ENCODE measurements at regions not wholly inside any gene's neighbourhood (a gene's known extent, or its start where the extent isn't known, plus 50 kb on each side); places are given as distances from the start of the nearest gene placed in this dataset.

DNA sequence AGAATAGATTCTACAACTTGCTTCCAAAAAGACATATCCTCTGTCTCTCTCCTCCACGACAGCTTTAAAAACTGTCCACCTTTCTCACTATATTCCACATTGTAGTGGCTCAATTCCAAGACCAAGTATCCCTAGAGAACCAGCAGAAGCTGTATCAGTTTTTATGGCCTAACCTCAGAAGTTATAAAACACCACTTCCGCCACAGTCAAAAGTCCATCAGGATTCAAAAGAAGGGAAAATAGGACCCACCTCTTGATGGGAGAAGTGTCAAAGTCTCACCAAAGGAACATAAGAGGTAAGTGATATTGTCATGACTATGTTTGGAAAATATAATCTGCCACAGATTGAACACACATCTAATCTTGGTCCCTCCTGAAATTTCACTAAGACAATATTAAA, 299.2 kb upstream of the RGMB start:
- Histone ChIP-seq H3K36me3 (replicated peaks in 1 of 2; ENCODE audit: control extremely low read depth in 1 of 2, control insufficient read depth in 1 of 2, extremely low read depth in 1 of 2, insufficient read depth in 2 of 2, low read length in 1 of 2) (no peaks in the 10 kb centered on the region), H2AFZ (ENCODE audit: insufficient read depth, low read depth, low read length, poor library complexity, severe bottlenecking) (no peak overlapping the region), H3K27ac (ENCODE audit: low read length in 2 of 2) (no peak overlapping the region), H4K20me1 (ENCODE audit: control insufficient read depth, insufficient read depth, low read length, poor library complexity, severe bottlenecking) (no peaks in the 10 kb centered on the region), H3K4me3 (ENCODE audit: control extremely low read depth in 1 of 5, extremely low read depth in 1 of 5, insufficient read depth in 1 of 5, low read depth in 2 of 5, low read length in 4 of 5) (no peak overlapping the region), H3K4me1 (ENCODE audit: control insufficient read depth in 2 of 2, insufficient read depth in 2 of 2, low read length in 2 of 2) (no peaks in the 10 kb centered on the region), H3K79me2 (ENCODE audit: control insufficient read depth, insufficient read depth, low read length) (no peaks in the 10 kb centered on the region), H3K27me3 (replicated peaks in 1 of 4; ENCODE audit: control extremely low read depth in 1 of 4, control insufficient read depth in 3 of 4, insufficient read depth in 4 of 4, low read length in 3 of 4) (no peaks in the 10 kb centered on the region), H3K4me2 (replicated peaks; ENCODE audit: low read depth, low read length, poor library complexity, severe bottlenecking) (no peak overlapping the region), H3K9me3 (ENCODE audit: control extremely low read depth in 1 of 3, control insufficient read depth in 2 of 3, insufficient read depth in 1 of 3, low read length in 2 of 3) (no peaks in the 10 kb centered on the region), H3K9ac (ENCODE audit: low read length) (no peak overlapping the region)
- intact Hi-C loops (cut with micrococcal nuclease) = no loop called here
- Mint-ChIP-seq H3K27me3 (no peaks in the 10 kb centered on the region), H3K4me3 (no peak overlapping the region), H3K27ac (no peak overlapping the region), H3K4me1 (no peaks in the 10 kb centered on the region), H3K9me3 (ENCODE audit: insufficient read depth) (no peaks in the 10 kb centered on the region)
- CTCF ChIA-PET = no interaction called here
- DNase-seq (no peak), ATAC-seq (ENCODE audit: low read depth) (no peak)
- 100% methylated on average over 1 of the region's 2 CpGs for WGBS (ENCODE audit: insufficient coverage)
- TF ChIP-seq, protein P1, sequence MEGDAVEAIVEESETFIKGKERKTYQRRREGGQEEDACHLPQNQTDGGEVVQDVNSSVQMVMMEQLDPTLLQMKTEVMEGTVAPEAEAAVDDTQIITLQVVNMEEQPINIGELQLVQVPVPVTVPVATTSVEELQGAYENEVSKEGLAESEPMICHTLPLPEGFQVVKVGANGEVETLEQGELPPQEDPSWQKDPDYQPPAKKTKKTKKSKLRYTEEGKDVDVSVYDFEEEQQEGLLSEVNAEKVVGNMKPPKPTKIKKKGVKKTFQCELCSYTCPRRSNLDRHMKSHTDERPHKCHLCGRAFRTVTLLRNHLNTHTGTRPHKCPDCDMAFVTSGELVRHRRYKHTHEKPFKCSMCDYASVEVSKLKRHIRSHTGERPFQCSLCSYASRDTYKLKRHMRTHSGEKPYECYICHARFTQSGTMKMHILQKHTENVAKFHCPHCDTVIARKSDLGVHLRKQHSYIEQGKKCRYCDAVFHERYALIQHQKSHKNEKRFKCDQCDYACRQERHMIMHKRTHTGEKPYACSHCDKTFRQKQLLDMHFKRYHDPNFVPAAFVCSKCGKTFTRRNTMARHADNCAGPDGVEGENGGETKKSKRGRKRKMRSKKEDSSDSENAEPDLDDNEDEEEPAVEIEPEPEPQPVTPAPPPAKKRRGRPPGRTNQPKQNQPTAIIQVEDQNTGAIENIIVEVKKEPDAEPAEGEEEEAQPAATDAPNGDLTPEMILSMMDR (IDR thresholded peaks at IDR 0.05) = no peak
- TF ChIP-seq EZH2 (IDR thresholded peaks at IDR 0.05; ENCODE audit: borderline replicate concordance, insufficient read depth, low read depth, low read length, poor library complexity, severe bottlenecking) = no peak
- POLR2A ChIA-PET = no interaction called here

DNA sequence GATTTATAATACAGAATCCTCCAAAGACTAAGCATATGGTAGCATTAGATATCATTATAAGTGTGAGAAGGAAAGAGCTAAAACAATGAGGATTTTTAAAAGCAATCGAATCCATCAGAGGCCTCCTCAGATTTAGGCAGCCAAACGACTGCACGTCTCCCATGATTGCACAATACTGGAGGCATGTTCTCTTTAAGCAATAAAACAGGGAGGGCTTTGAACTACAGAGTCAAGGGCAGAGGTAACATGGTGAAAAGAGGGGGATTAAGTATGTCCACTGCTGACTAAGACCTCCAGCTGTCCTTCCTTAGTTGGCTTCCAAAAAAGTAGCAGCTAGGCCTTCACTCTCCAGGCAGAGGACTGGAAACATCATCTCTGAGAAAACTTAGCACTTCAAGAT, 298.7 kb upstream of the RGMB start:
- Mint-ChIP-seq H3K9me3 (ENCODE audit: insufficient read depth) (no peaks in the 10 kb centered on the region), H3K4me1 (no peaks in the 10 kb centered on the region), H3K4me3 (no peak overlapping the region), H3K27ac (no peak overlapping the region), H3K27me3 (no peaks in the 10 kb centered on the region)
- no peaks in the 10 kb centered on the region for H3K79me2 ChIP-seq (ENCODE audit: control insufficient read depth, insufficient read depth, low read length)
- 93% methylated on average over 3 of the region's 3 CpGs for WGBS (ENCODE audit: insufficient coverage)
- H3K4me3 ChIP-seq (ENCODE audit: control extremely low read depth in 1 of 5, extremely low read depth in 1 of 5, insufficient read depth in 1 of 5, low read depth in 2 of 5, low read length in 4 of 5) = no peak overlapping the region
- no peak overlapping the region for H3K27ac ChIP-seq (ENCODE audit: low read length in 2 of 2)
- TF ChIP-seq, protein P1 (IDR thresholded peaks at IDR 0.05) = no peak
- no peak for TF ChIP-seq EZH2 (IDR thresholded peaks at IDR 0.05; ENCODE audit: borderline replicate concordance, insufficient read depth, low read depth, low read length, poor library complexity, severe bottlenecking)
- H2AFZ ChIP-seq (ENCODE audit: insufficient read depth, low read depth, low read length, poor library complexity, severe bottlenecking) = no peak overlapping the region
- DNase-seq (no peak), ATAC-seq (ENCODE audit: low read depth) (no peak)
- ChIA-PET POLR2A (no interaction called here), CTCF (no interaction called here)
- no peaks in the 10 kb centered on the region for H3K36me3 ChIP-seq (replicated peaks in 1 of 2; ENCODE audit: control extremely low read depth in 1 of 2, control insufficient read depth in 1 of 2, extremely low read depth in 1 of 2, insufficient read depth in 2 of 2, low read length in 1 of 2)
- H3K4me1 ChIP-seq (ENCODE audit: control insufficient read depth in 2 of 2, insufficient read depth in 2 of 2, low read length in 2 of 2) = no peaks in the 10 kb centered on the region
- intact Hi-C loops (cut with micrococcal nuclease) = no loop called here
- H3K9ac ChIP-seq (ENCODE audit: low read length) = no peak overlapping the region
- no peaks in the 10 kb centered on the region for H4K20me1 ChIP-seq (ENCODE audit: control insufficient read depth, insufficient read depth, low read length, poor library complexity, severe bottlenecking)
- H3K27me3 ChIP-seq (replicated peaks in 1 of 4; ENCODE audit: control extremely low read depth in 1 of 4, control insufficient read depth in 3 of 4, insufficient read depth in 4 of 4, low read length in 3 of 4) = no peaks in the 10 kb centered on the region
- H3K4me2 ChIP-seq (replicated peaks; ENCODE audit: low read depth, low read length, poor library complexity, severe bottlenecking) = no peak overlapping the region
- H3K9me3 ChIP-seq (ENCODE audit: control extremely low read depth in 1 of 3, control insufficient read depth in 2 of 3, insufficient read depth in 1 of 3, low read length in 2 of 3) = no peaks in the 10 kb centered on the region
